Transverse colon (tissue), 4 donors: ENCODE measurements at regions not wholly inside any gene's neighbourhood (a gene's known extent, or its start where the extent isn't known, plus 50 kb on each side); places are given as distances from the start of the nearest gene placed in this dataset.

Source experiments
- DNase-seq: peaks from one replicate; pipeline ENCODE4 v3.0.0-alpha.2; 2019
- H3K27ac ChIP-seq, 4 donors: fragments of 200-600 bp; sonication (generic); 2 replicates each; pipeline ENCODE4 v1.5.1; 2016 to 2018; ENCODE audit warnings: inconsistent platforms in 4 of 4
- H3K27me3 ChIP-seq: fragments of 200-600 bp; sonication (generic); 2 replicates; pipeline ENCODE4 v1.5.1; 2017; ENCODE audit warnings: inconsistent platforms
- H3K36me3 ChIP-seq, 4 donors: fragments of 200-600 bp; sonication (generic); 2 replicates each; pipeline ENCODE4 v1.5.1; 2017 to 2019; ENCODE audit warnings: inconsistent platforms in 4 of 4
- H3K4me1 ChIP-seq, 4 donors: fragments of 200-600 bp; sonication (generic); 2 replicates each; pipeline ENCODE4 v1.5.1; 2017 to 2020; ENCODE audit warnings: inconsistent platforms in 4 of 4
- H3K4me3 ChIP-seq, 4 donors: fragments of 200-600 bp; sonication (generic); 1 replicate in 1 of 4; 2 replicates in 3 of 4; pipeline versions ENCODE4 v1.5.1 to v1.6.1; 2017 to 2019; ENCODE audit warnings: inconsistent platforms in 4 of 4
- H3K9me3 ChIP-seq, 2 donors: fragments of 200-600 bp; sonication (generic); 2 replicates each; pipeline ENCODE4 v1.5.1; 2017 to 2019; ENCODE audit warnings: inconsistent platforms in 2 of 2
- CTCF ChIP-seq, 5 experiments: fragments of 200-600 bp in 3 of 5; fragments of 450-650 bp in 2 of 5; sonication (generic) in 3 of 5; IDR thresholded peaks; 1 replicate in 2 of 5; 2 replicates in 3 of 5; pipeline ENCODE4 v1.5.1; 2016 to 2017; ENCODE audit warnings: antibody characterized with exemption in 5 of 5, inconsistent platforms in 3 of 5, mild to moderate bottlenecking in 2 of 5, moderate library complexity in 1 of 5
- EP300 ChIP-seq: sonication (generic); formaldehyde crosslinking; IDR thresholded peaks from one replicate; pipeline ENCODE4 v1.6.1; 2017; ENCODE audit warnings: antibody characterized with exemption, low read depth
- POLR2A ChIP-seq: fragments of 450-650 bp; IDR thresholded peaks from one replicate; pipeline ENCODE4 v1.6.1; 2016; ENCODE audit warnings: antibody characterized with exemption, mild to moderate bottlenecking, moderate library complexity
- POLR2AphosphoS5 ChIP-seq, 3 donors: sonication (generic); formaldehyde crosslinking; IDR thresholded peaks; one replicate each; pipeline ENCODE4 v1.6.1; 2016; ENCODE audit warnings: antibody characterized with exemption in 3 of 3
- WGBS, 2 donors: methylation state at CpG; one replicate each; pipeline ENCODE4 v1.1.5; 2018; ENCODE audit warnings: low coverage in 1 of 2; 5-methylcytosine and 5-hydroxymethylcytosine counted together
- in situ Hi-C, 4 donors: fragments of 200-750 bp; cut with MboI; loops; one replicate each; pipeline versions ENCODE4 v1.15.0 to v1.15.1; 2017; ENCODE audit warnings: low sequenced_read_pairs in 3 of 4, low pct_ligation_motif_present in 1 of 4, low pct_unique_long_range_greater_than_20kb in 1 of 4
- intact Hi-C: fragments of 100-400 bp; cut with DNase I; formaldehyde crosslinking; loops from one replicate; pipeline ENCODE4 v1.15.1; 2023; ENCODE audit warnings: low total_unique reads

GRCh38 chr7:46446151-46446550 is 525.1 kb upstream of the IGFBP3 start:
- no peak overlapping the region for H3K27ac ChIP-seq
- in situ Hi-C loops, result no loop called here
- WGBS, 2 donors, result 76% methylated on average over 1 of the region's 1 CpG; no CpG with 5 or more reads in 1 of the 2 donors

GRCh38 chr7:46444256-46444655 is 523.2 kb upstream of the IGFBP3 start:
- WGBS, 2 donors, result 67 to 71% methylated on average over 2 to 3 of the region's 3 CpGs

More at GRCh38 chr7:46446151-46446550, 525.1 kb upstream of the IGFBP3 start:
- intact Hi-C loops, result no loop called here
- Histone ChIP-seq H3K4me1 (no peaks in the 10 kb centered on the region), H3K4me3 (no peak overlapping the region), H3K9me3 (no peaks in the 10 kb centered on the region), H3K27me3 (no peaks in the 10 kb centered on the region), H3K36me3 (no peaks in the 10 kb centered on the region)
- TF ChIP-seq POLR2A, result no peak
- no peak for TF ChIP-seq CTCF (IDR thresholded peaks at IDR 0.05)
- TF ChIP-seq EP300, result no peak
- TF ChIP-seq POLR2AphosphoS5 (IDR thresholded peaks at IDR 0.05), result no peak
- DNase-seq, result no peak

DNA sequence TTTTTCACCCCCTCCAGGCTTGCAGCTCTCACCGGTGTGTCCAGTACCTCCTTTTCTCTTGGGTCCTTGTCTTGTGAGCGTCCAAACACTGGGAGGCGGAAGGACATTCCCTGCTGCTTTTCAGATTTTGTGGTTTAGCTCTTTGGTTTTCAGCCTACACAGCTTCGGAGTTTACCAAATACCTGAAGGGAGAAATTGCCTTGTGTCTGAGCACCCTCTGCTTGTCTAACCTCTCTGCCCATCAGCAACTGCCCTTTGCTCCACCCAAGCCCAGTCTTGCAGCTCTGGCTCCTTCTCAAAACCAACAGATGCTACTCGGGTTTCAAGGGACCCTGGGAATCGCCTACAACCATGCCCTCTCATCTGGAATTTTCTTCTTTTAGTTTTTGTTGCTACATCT is 519.1 kb upstream of the IGFBP3 start:
- H3K27me3 ChIP-seq, result no peaks in the 10 kb centered on the region
- DNase-seq, result no peak
- H3K4me3 ChIP-seq, result no peak overlapping the region
- no peaks in the 10 kb centered on the region for H3K4me1 ChIP-seq
- intact Hi-C loops (no loop called here), in situ Hi-C loops (no loop called here)
- 67 to 76% methylated on average over 5 to 6 of the region's 6 CpGs for WGBS, 2 donors
- H3K36me3 ChIP-seq, result no peaks in the 10 kb centered on the region
- no peak overlapping the region for H3K27ac ChIP-seq
- no peak for TF ChIP-seq CTCF (IDR thresholded peaks at IDR 0.05)
- no peak for TF ChIP-seq EP300
- no peak for TF ChIP-seq POLR2A
- no peak for TF ChIP-seq POLR2AphosphoS5 (IDR thresholded peaks at IDR 0.05)
- peaks cover 0 to 7% of the 10 kb centered on the region in 2 donors for H3K9me3 ChIP-seq

More at GRCh38 chr7:46444256-46444655, 523.2 kb upstream of the IGFBP3 start:
- no peak for DNase-seq
- in situ Hi-C loops (no loop called here), intact Hi-C loops (no loop called here)
- Histone ChIP-seq H3K4me1 (no peaks in the 10 kb centered on the region), H3K9me3 (no peaks in the 10 kb centered on the region), H3K4me3 (no peak overlapping the region), H3K27me3 (no peaks in the 10 kb centered on the region), H3K36me3 (no peaks in the 10 kb centered on the region), H3K27ac (no peak overlapping the region)
- TF ChIP-seq CTCF (IDR thresholded peaks at IDR 0.05) (no peak), POLR2AphosphoS5 (IDR thresholded peaks at IDR 0.05) (no peak), POLR2A (no peak), EP300 (no peak)

DNA sequence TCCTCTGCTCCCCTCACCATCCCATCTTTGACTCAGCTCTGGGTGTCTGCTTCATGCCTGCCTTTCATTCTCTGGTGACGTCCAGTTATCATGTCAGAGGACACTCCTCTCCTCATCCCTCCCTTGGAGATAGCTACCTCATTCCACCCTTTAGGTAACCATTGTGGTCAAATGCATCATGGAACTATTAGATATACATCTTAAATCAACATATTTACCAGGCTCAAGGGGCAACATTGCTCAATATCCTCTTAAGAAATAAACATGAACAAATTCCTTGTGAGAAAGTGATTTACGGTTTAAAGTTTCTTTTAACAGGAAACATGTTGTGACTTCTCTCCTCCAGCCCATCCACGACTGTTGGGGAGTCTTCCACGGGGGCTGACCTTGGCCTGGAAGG is 511.6 kb upstream of the IGFBP3 start:
- no peak overlapping the region for H3K27ac ChIP-seq
- intact Hi-C loops, result loop anchor here (1.0 kb wide), 1 partner anchor 19 kb away; no protein-coding TSS in a partner anchor
- in situ Hi-C loops, result no loop called here
- no peaks in the 10 kb centered on the region for H3K36me3 ChIP-seq
- no peaks in the 10 kb centered on the region for H3K27me3 ChIP-seq
- no peak for DNase-seq
- no peaks in the 10 kb centered on the region for H3K4me1 ChIP-seq
- peaks cover 0 to 7% of the 10 kb centered on the region in 2 donors for H3K9me3 ChIP-seq
- H3K4me3 ChIP-seq, result no peak overlapping the region
- TF ChIP-seq EP300, result no peak
- no peak for TF ChIP-seq CTCF (IDR thresholded peaks at IDR 0.05)
- no peak for TF ChIP-seq POLR2AphosphoS5 (IDR thresholded peaks at IDR 0.05)
- TF ChIP-seq POLR2A, result no peak
- 18 to 35% methylated on average over 4 of the region's 4 CpGs for WGBS, 2 donors
